Caco-2 (cell line): ENCODE measurements at regions not wholly inside any gene's neighbourhood (a gene's known extent, or its start where the extent isn't known, plus 50 kb on each side); places are given as distances from the start of the nearest gene placed in this dataset.

Experiments
- BruUV-seq: library from RNA; stranded (reverse); fragments of 400-500 nt; replicated peaks from 2 replicates; lab custom pipeline; 2021; lab: Mats Ljungman, UMichigan
- CTCF ChIA-PET: fragments of 300-600 bp; sonication (Branson Sonifier 250); formaldehyde crosslinking; loops from one replicate; lab custom pipeline; 2022; ENCODE audit warnings: antibody characterized with exemption; lab: Charles Lee
- POLR2A ChIA-PET: fragments of 300-600 bp; sonication (Branson Sonifier 250); formaldehyde crosslinking; loops from one replicate; lab custom pipeline; 2022; ENCODE audit warnings: antibody characterized with exemption; lab: Charles Lee
- DNase-seq, 2 experiments: peaks; one replicate each; pipeline versions ENCODE4 v3.0.0 to v3.0.0-alpha.2; 2020 to 2022
- H3K27me3 ChIP-seq: replicated peaks from 2 replicates; pipeline ENCODE4 v1.6.0; 2011; ENCODE audit warnings: low read length; ENCODE audit not compliant: control insufficient read depth, insufficient read depth
- H3K36me3 ChIP-seq: 2 replicates; pipeline ENCODE4 v1.5.1; 2011; ENCODE audit warnings: low read length; ENCODE audit not compliant: control insufficient read depth, insufficient read depth
- H3K4me1 ChIP-seq: fragments of 250-450 bp; sonication (Bioruptor Pico); 2 replicates; pipeline ENCODE4 v1.5.1; 2020; ENCODE audit warnings: mild to moderate bottlenecking
- H3K4me3 ChIP-seq: 2 replicates; pipeline ENCODE4 v1.5.1; 2011; ENCODE audit warnings: low read depth, mild to moderate bottlenecking, control low read depth, low read length
- H3K9me3 ChIP-seq: fragments of 250-450 bp; sonication (Bioruptor Pico); 2 replicates; pipeline ENCODE4 v1.5.1; 2020; ENCODE audit warnings: mild to moderate bottlenecking, moderate library complexity
- H3K27ac Mint-ChIP-seq: one replicate; pipeline ENCODE4 v1.8.0; 2022; ENCODE audit warnings: mixed read lengths; ENCODE audit not compliant: unreplicated experiment
- H3K27me3 Mint-ChIP-seq: one replicate; pipeline ENCODE4 v1.8.0; 2022; ENCODE audit warnings: mixed read lengths; ENCODE audit not compliant: insufficient read depth, unreplicated experiment
- H3K36me3 Mint-ChIP-seq: one replicate; pipeline ENCODE4 v1.8.0; 2022; ENCODE audit warnings: mild to moderate bottlenecking, mixed read lengths; ENCODE audit not compliant: insufficient read depth, unreplicated experiment
- H3K4me1 Mint-ChIP-seq: one replicate; pipeline ENCODE4 v1.8.0; 2022; ENCODE audit warnings: low read depth, mixed read lengths; ENCODE audit not compliant: unreplicated experiment
- H3K4me3 Mint-ChIP-seq: one replicate; pipeline ENCODE4 v1.8.0; 2022; ENCODE audit warnings: mild to moderate bottlenecking, moderate library complexity, mixed read lengths; ENCODE audit not compliant: unreplicated experiment
- H3K9me3 Mint-ChIP-seq: one replicate; pipeline ENCODE4 v1.8.0; 2022; ENCODE audit warnings: mixed read lengths; ENCODE audit not compliant: unreplicated experiment
- intact Hi-C: fragments of 100-400 bp; cut with micrococcal nuclease; formaldehyde crosslinking; loops from one replicate; pipeline ENCODE4 v1.10.0; 2022; ENCODE audit not compliant: unreplicated experiment
- TF ChIP-seq, protein P1 (sequence below), 2 experiments: fragments of 200-600 bp in 1 of 2; IDR thresholded peaks; 1 replicate in 1 of 2; 2 replicates in 1 of 2; pipeline versions ENCODE4 v1.5.1 to v1.8.0; 2011 to 2022; ENCODE audit warnings: antibody characterized with exemption in 1 of 2, control low read depth in 1 of 2, inconsistent platforms in 1 of 2, low read depth in 1 of 2, low read length in 1 of 2, mild to moderate bottlenecking in 1 of 2, moderate library complexity in 1 of 2; ENCODE audit not compliant: insufficient read depth in 1 of 2, severe bottlenecking in 1 of 2, unreplicated experiment in 1 of 2

GRCh38 chr3:113129168-113129567 lies 82.2 kb upstream of the BOC start:
- CTCF ChIA-PET, result no interaction called here

GRCh38 chr3:113132571-113132996 lies 78.8 kb upstream of the BOC start:
- Mint-ChIP-seq H3K27me3 (peaks cover 5% of the 10 kb centered on the region), H3K4me1 (no peaks in the 10 kb centered on the region), H3K36me3 (no peaks in the 10 kb centered on the region), H3K27ac (no peak overlapping the region), H3K9me3 (no peaks in the 10 kb centered on the region), H3K4me3 (no peak overlapping the region)
- POLR2A ChIA-PET, result no interaction called here
- Histone ChIP-seq H3K4me3 (no peak overlapping the region), H3K36me3 (no peaks in the 10 kb centered on the region), H3K27me3 (no peaks in the 10 kb centered on the region), H3K9me3 (no peaks in the 10 kb centered on the region), H3K4me1 (no peaks in the 10 kb centered on the region)
- BruUV-seq, result no TSS peak
- intact Hi-C loops, result loop anchor here (1.0 to 10.0 kb wide), 2 partner anchors 81 to 492 kb away; no protein-coding TSS in a partner anchor
- TF ChIP-seq, protein P1, sequence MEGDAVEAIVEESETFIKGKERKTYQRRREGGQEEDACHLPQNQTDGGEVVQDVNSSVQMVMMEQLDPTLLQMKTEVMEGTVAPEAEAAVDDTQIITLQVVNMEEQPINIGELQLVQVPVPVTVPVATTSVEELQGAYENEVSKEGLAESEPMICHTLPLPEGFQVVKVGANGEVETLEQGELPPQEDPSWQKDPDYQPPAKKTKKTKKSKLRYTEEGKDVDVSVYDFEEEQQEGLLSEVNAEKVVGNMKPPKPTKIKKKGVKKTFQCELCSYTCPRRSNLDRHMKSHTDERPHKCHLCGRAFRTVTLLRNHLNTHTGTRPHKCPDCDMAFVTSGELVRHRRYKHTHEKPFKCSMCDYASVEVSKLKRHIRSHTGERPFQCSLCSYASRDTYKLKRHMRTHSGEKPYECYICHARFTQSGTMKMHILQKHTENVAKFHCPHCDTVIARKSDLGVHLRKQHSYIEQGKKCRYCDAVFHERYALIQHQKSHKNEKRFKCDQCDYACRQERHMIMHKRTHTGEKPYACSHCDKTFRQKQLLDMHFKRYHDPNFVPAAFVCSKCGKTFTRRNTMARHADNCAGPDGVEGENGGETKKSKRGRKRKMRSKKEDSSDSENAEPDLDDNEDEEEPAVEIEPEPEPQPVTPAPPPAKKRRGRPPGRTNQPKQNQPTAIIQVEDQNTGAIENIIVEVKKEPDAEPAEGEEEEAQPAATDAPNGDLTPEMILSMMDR (IDR thresholded peaks at IDR 0.05; ENCODE audit: insufficient read depth in 1 of 2, low read depth in 1 of 2, low read length in 1 of 2, severe bottlenecking in 1 of 2, unreplicated experiment in 1 of 2), result no peak
- CTCF ChIA-PET, result no interaction called here
- DNase-seq, result no peak

More at GRCh38 chr3:113129168-113129567, 82.2 kb upstream of the BOC start:
- Histone ChIP-seq H3K9me3 (no peaks in the 10 kb centered on the region), H3K27me3 (no peaks in the 10 kb centered on the region), H3K4me1 (no peaks in the 10 kb centered on the region), H3K4me3 (no peak overlapping the region), H3K36me3 (no peaks in the 10 kb centered on the region)
- TF ChIP-seq, protein P1 (IDR thresholded peaks at IDR 0.05; ENCODE audit: insufficient read depth in 1 of 2, low read depth in 1 of 2, low read length in 1 of 2, severe bottlenecking in 1 of 2, unreplicated experiment in 1 of 2), result no peak
- intact Hi-C loops, result no loop called here
- no peak overlapping the region for H3K4me3 Mint-ChIP-seq
- POLR2A ChIA-PET, result no interaction called here
- DNase-seq, result no peak
- H3K9me3 Mint-ChIP-seq, result no peaks in the 10 kb centered on the region
- no TSS peak for BruUV-seq
- H3K27ac Mint-ChIP-seq, result no peak overlapping the region
- peaks cover 8% of the 10 kb centered on the region for H3K27me3 Mint-ChIP-seq
- H3K36me3 Mint-ChIP-seq, result no peaks in the 10 kb centered on the region
- no peaks in the 10 kb centered on the region for H3K4me1 Mint-ChIP-seq

DNA sequence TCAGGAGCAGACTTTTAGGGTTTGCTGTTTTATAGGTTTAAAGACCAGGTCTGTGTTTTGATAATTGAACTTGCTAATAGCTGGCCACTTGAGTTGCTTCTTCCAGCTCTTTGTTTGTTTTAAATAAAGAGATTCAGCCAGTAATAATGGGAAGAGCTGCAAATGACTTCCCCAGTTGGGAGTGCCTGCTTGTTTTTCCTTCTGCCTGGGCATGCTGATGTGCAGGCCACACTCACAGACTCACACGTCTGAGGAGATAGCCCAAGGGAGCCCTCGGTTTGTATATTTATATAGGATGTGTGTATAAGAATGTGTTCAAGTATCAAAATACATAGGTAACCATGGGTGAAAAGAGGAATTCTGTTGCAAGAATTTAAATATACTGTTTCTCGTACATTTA lies 78.2 kb upstream of the BOC start:
- Mint-ChIP-seq H3K36me3 (no peaks in the 10 kb centered on the region), H3K4me3 (no peak overlapping the region), H3K4me1 (no peaks in the 10 kb centered on the region), H3K27me3 (peaks cover 2% of the 10 kb centered on the region), H3K27ac (no peak overlapping the region), H3K9me3 (no peaks in the 10 kb centered on the region)
- Histone ChIP-seq H3K9me3 (no peaks in the 10 kb centered on the region), H3K27me3 (no peaks in the 10 kb centered on the region), H3K4me1 (no peaks in the 10 kb centered on the region), H3K4me3 (no peak overlapping the region), H3K36me3 (no peaks in the 10 kb centered on the region)
- TF ChIP-seq, protein P1 (IDR thresholded peaks at IDR 0.05; ENCODE audit: insufficient read depth in 1 of 2, low read depth in 1 of 2, low read length in 1 of 2, severe bottlenecking in 1 of 2, unreplicated experiment in 1 of 2), result no peak
- intact Hi-C loops, result loop anchor here (10.0 kb wide), 1 partner anchor 492 kb away; no protein-coding TSS in a partner anchor
- ChIA-PET POLR2A (no interaction called here), CTCF (interaction anchor here (2.7 kb wide), 1 partner anchor 155 kb away, joined by 9 read pairs; no protein-coding TSS in a partner anchor)
- no TSS peak for BruUV-seq
- no peak for DNase-seq
